ENCODE measurements at regions not wholly inside any gene's neighbourhood (a gene's known extent, or its start where the extent isn't known, plus 50 kb on each side); places are given as distances from the start of the nearest gene placed in this dataset.

DNA sequence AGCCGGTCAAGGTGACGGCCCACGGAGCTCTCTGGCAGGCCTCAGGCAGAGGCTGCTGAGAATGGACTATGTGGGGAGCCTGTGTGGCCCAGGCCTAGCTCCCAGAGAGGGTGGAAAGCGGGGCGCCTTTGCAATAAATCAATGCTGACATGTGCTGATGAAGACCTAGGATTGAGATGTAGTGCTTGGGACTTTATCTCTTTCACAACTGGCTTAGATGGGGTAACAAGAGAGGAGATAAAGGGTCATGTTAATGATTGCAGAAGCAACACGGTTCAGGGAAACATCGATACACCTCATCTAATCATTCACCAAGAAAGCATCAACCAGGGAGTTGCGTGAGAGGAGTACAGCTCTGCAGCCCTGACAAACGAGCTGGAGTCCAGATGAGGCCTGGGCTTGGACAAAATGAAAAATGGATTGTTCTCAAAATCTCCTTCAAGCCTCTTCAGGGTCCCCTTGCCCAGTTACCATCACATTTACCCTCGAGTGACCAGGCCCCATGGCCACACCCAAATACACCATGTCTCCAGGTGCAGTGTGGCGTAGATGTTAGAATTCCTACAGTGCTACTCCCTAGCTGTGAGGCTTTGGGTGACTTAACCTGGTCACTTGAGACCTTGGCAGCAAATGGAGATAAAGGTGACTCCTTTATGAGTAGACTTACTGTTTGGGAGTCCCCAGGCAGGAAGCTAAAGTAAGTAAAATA lies 146.4 kb upstream of the LIPC start:
- no peaks in the 10 kb centered on the region for H3K9me3 ChIP-seq (ENCODE audit: control insufficient read depth, insufficient read depth, low read length)
- no peak for DNase-seq (ENCODE audit: low read depth, low spot score)
- no peaks in the 10 kb centered on the region for H3K27me3 ChIP-seq (ENCODE audit: control insufficient read depth, insufficient read depth, low read length)
- H3K4me1 ChIP-seq (ENCODE audit: control insufficient read depth, insufficient read depth, low read length): no peaks in the 10 kb centered on the region
- no peak overlapping the region for H3K4me3 ChIP-seq (ENCODE audit: low read length)
- no peak overlapping the region for H3K27ac ChIP-seq (ENCODE audit: low read length)
- no peaks in the 10 kb centered on the region for H3K36me3 ChIP-seq (ENCODE audit: control insufficient read depth, insufficient read depth, low read length)
- no CpG with 5 or more reads among the region's 11 CpGs for WGBS (ENCODE audit: insufficient coverage, insufficient read length)

DNA sequence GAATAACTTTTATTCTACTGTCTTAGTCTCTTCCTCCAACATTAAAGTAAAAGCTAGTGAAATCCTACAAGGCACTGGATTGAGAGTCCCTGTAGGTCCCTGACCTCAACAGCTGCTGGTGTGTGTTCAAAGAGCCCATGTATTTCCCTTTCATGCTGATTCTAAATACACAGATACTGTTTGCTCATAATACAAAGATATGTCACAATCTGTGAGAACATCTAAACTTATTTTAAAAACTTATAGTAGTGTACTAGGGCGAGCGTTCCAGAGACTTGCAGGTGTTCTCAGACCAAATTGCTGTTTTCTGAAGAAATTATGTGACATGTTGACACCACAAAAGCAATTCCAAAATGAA lies 145.9 kb upstream of the LIPC start:
- no peaks in the 10 kb centered on the region for H3K4me1 ChIP-seq (ENCODE audit: control insufficient read depth, insufficient read depth, low read length)
- no peak overlapping the region for H3K27ac ChIP-seq (ENCODE audit: low read length)
- no peaks in the 10 kb centered on the region for H3K9me3 ChIP-seq (ENCODE audit: control insufficient read depth, insufficient read depth, low read length)
- WGBS (ENCODE audit: insufficient coverage, insufficient read length): no CpG with 5 or more reads among the region's 2 CpGs
- no peaks in the 10 kb centered on the region for H3K27me3 ChIP-seq (ENCODE audit: control insufficient read depth, insufficient read depth, low read length)
- no peak overlapping the region for H3K4me3 ChIP-seq (ENCODE audit: low read length)
- DNase-seq (ENCODE audit: low read depth, low spot score): no peak
- H3K36me3 ChIP-seq (ENCODE audit: control insufficient read depth, insufficient read depth, low read length): no peaks in the 10 kb centered on the region

DNA sequence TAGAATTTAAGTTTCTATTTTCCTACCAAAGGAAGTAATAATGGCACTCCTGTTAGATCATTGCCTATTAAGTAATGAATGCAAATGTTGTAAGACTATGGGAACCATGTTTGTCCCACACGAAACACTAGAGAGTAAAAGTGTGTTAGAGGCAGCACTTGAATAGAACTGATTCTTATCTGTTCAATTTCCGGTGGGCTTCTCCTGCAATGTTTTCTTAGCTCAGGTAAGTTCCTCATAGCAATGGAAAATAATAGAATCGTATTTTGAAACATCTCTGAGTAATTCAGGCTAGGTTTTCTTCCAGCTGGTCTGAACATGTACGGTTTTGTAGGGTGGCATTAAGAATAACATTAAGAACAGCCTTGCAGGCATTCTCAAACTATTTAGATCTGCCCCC lies 145.3 kb upstream of the LIPC start:
- no peak for DNase-seq (ENCODE audit: low read depth, low spot score)
- Histone ChIP-seq H3K27ac (ENCODE audit: low read length) (no peak overlapping the region), H3K36me3 (ENCODE audit: control insufficient read depth, insufficient read depth, low read length) (no peaks in the 10 kb centered on the region), H3K4me3 (ENCODE audit: low read length) (no peak overlapping the region), H3K4me1 (ENCODE audit: control insufficient read depth, insufficient read depth, low read length) (no peaks in the 10 kb centered on the region), H3K27me3 (ENCODE audit: control insufficient read depth, insufficient read depth, low read length) (no peaks in the 10 kb centered on the region), H3K9me3 (ENCODE audit: control insufficient read depth, insufficient read depth, low read length) (no peaks in the 10 kb centered on the region)
- WGBS (ENCODE audit: insufficient coverage, insufficient read length): no CpG with 5 or more reads among the region's 4 CpGs

DNA sequence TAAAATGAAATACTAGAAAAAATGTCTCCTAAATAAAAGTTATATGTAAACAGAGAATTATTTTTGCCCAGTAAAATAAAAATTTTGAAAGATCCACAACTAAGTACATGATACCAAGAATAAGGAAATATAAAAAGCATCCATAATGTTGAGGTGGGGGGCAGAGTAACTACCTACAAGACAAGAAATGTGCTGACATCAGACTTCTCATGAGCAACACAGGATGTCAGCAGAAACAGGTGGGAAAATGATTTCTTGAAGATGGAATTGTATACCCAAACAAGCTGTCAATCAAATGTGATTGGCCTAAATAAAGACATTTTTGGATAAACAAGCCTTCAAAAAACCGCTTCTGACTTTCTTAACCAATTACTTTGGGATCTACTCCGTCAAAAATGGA lies 143.9 kb upstream of the LIPC start:
- WGBS (ENCODE audit: insufficient coverage, insufficient read length): no CpG with 5 or more reads among the region's 2 CpGs
- Histone ChIP-seq H3K27me3 (ENCODE audit: control insufficient read depth, insufficient read depth, low read length) (no peaks in the 10 kb centered on the region), H3K36me3 (ENCODE audit: control insufficient read depth, insufficient read depth, low read length) (no peaks in the 10 kb centered on the region), H3K9me3 (ENCODE audit: control insufficient read depth, insufficient read depth, low read length) (no peaks in the 10 kb centered on the region), H3K4me1 (ENCODE audit: control insufficient read depth, insufficient read depth, low read length) (no peaks in the 10 kb centered on the region), H3K27ac (ENCODE audit: low read length) (no peak overlapping the region), H3K4me3 (ENCODE audit: low read length) (no peak overlapping the region)
- DNase-seq (ENCODE audit: low read depth, low spot score): no peak

DNA sequence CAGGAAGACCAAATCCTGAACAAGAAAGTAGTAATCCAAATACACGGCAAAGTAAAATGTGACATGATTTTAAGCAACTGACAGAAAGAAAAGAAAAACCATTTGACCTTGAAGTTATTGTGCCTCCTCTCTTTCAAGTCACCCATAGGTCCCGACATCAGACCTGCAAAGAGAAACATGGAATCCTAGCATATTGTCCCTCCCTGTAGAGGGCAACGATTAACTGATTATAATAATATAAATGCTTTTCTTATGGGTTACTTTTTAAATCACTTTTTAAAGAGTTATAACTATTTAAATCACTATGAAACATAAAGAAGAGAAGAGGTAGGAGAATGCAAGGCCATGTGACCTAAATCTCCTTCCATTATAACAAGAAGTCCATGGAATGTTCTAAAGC lies 143.2 kb upstream of the LIPC start:
- H3K4me1 ChIP-seq (ENCODE audit: control insufficient read depth, insufficient read depth, low read length): no peaks in the 10 kb centered on the region
- H3K36me3 ChIP-seq (ENCODE audit: control insufficient read depth, insufficient read depth, low read length): no peaks in the 10 kb centered on the region
- no peak overlapping the region for H3K4me3 ChIP-seq (ENCODE audit: low read length)
- H3K9me3 ChIP-seq (ENCODE audit: control insufficient read depth, insufficient read depth, low read length): no peaks in the 10 kb centered on the region
- WGBS (ENCODE audit: insufficient coverage, insufficient read length): no CpG with 5 or more reads among the region's 3 CpGs
- H3K27ac ChIP-seq (ENCODE audit: low read length): no peak overlapping the region
- DNase-seq (ENCODE audit: low read depth, low spot score): no peak
- H3K27me3 ChIP-seq (ENCODE audit: control insufficient read depth, insufficient read depth, low read length): no peaks in the 10 kb centered on the region

DNA sequence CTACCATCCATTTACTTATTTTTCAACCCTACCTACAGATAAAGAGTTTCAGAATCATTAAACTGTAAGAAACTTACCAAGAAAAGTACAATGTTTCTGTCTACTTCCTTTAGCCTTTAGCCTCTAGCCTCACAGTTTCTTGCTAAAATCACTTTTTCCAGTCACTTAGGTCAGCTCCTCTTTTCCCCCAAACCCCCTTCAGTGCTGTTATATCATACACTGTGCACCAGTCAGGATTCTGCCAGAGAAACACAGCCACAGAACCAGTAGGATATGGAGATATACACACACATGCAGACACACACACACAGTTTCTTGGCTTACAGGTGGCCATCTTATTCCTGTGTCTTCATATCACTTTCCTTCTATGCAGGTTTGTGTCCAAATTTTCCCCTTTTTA lies 139.9 kb upstream of the LIPC start:
- no peaks in the 10 kb centered on the region for H3K27me3 ChIP-seq (ENCODE audit: control insufficient read depth, insufficient read depth, low read length)
- H3K36me3 ChIP-seq (ENCODE audit: control insufficient read depth, insufficient read depth, low read length): no peaks in the 10 kb centered on the region
- peaks cover 2% of the 10 kb centered on the region; the same call in 1 of the 2 replicates for H3K4me1 ChIP-seq (ENCODE audit: control insufficient read depth, insufficient read depth, low read length)
- no peak overlapping the region for H3K27ac ChIP-seq (ENCODE audit: low read length)
- no peaks in the 10 kb centered on the region for H3K9me3 ChIP-seq (ENCODE audit: control insufficient read depth, insufficient read depth, low read length)
- DNase-seq (ENCODE audit: low read depth, low spot score): no peak
- H3K4me3 ChIP-seq (ENCODE audit: low read length): no peak overlapping the region

DNA sequence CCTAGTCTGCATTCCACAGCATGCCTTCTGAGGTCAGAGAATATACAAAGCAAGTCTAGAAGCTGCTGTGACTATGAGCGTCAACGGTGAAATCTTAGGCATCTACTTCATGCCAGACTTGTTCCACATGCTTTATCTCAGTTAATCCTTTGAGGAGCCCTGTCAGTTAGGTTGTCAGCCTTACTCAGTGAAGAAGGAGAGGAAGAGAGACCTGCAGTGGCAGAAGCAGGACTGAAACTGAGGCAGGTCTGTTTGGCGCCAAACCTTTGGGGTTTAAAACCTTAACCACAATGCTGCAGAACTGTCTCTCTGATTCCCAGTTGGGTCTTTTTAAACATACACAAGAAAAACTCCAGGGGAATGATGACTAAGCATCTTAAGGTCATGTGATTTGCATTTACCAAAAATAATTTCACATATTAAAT lies 139.0 kb upstream of the LIPC start:
- Histone ChIP-seq H3K9me3 (ENCODE audit: control insufficient read depth, insufficient read depth, low read length) (no peaks in the 10 kb centered on the region), H3K4me3 (ENCODE audit: low read length) (no peak overlapping the region), H3K27me3 (ENCODE audit: control insufficient read depth, insufficient read depth, low read length) (no peaks in the 10 kb centered on the region), H3K4me1 (ENCODE audit: control insufficient read depth, insufficient read depth, low read length) (peaks cover 4% of the 10 kb centered on the region; the same call in 1 of the 2 replicates), H3K36me3 (ENCODE audit: control insufficient read depth, insufficient read depth, low read length) (no peaks in the 10 kb centered on the region), H3K27ac (ENCODE audit: low read length) (no peak overlapping the region)
- WGBS (ENCODE audit: insufficient coverage, insufficient read length): no CpG with 5 or more reads among the region's 3 CpGs
- no peak for DNase-seq (ENCODE audit: low read depth, low spot score)

DNA sequence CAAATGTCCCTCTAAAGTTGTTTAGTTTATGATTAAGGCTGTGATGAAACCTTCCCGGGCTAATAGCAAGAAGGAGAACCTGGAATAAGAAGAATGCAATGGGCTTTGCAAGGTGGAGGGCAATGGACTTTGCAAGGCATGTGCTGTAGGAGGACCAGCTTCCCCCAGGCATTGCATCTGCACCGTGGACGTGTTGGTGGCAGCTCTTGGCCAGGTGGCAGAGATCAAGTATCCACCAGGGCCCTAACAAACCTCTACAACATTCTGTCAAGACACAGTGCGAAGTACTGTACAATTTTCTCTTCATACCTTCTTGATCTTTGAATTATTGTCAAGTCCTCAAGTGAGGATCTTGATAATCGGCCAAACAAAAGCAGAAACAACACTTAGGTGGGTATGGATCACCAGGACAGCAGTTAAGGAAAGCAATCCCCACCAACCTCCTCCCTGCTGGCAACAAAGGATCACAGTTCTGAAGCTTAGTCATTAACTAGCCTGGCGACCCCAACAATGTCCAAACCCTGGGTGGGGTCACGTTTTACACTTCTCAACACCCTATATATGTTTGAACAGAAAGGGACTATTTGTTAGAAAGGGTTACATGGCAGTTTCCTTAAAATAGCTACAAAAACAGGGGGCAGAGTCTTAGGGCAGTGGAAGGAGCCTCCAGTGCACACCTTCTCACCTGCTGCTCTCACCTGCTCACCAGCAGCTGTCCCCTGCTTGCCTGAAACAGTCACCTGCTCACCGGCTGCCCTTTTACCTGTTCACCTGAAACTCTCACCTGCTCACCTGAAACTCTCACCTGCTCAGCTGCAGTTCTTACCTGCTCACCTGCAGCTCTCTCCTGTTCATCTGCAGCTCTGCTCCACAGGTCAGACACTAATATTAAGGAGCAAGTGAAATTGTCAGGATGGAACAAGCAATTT lies 137.9 kb upstream of the LIPC start:
- no peak overlapping the region for H3K27ac ChIP-seq (ENCODE audit: low read length)
- no peak overlapping the region for H3K4me3 ChIP-seq (ENCODE audit: low read length)
- no peak for DNase-seq (ENCODE audit: low read depth, low spot score)
- H3K9me3 ChIP-seq (ENCODE audit: control insufficient read depth, insufficient read depth, low read length): no peaks in the 10 kb centered on the region
- no CpG with 5 or more reads among the region's 8 CpGs for WGBS (ENCODE audit: insufficient coverage, insufficient read length)
- H3K27me3 ChIP-seq (ENCODE audit: control insufficient read depth, insufficient read depth, low read length): no peaks in the 10 kb centered on the region
- peaks cover 7% of the 10 kb centered on the region; the same call in 1 of the 2 replicates for H3K4me1 ChIP-seq (ENCODE audit: control insufficient read depth, insufficient read depth, low read length)
- H3K36me3 ChIP-seq (ENCODE audit: control insufficient read depth, insufficient read depth, low read length): no peaks in the 10 kb centered on the region

DNA sequence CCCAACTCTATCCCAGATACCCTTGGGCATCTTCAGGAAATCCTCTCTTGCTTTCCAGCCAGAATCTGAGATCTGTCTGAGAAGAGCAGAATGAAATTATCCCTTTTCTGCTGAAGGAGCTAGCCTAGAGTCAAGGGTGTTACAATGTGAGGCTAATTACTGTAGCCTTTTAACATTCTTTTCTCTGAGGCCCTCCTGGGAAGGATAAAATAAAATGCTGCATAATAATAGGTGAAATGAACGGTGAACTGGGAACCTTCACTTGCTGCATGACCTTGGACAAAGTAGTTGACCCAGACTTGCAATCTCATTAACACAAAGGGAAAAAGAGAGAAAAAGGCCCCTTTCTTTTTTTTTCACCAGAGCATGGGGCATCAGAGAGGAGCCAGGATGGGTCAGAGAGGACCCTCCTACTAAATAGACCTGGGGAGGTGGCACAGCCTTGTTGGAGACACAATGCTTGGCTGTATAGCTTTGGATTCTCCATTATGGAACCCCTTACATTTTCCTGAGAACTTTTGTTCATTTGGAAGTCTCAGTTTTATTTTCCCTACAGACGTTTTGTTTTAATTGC lies 137.0 kb upstream of the LIPC start:
- H3K4me1 ChIP-seq (ENCODE audit: control insufficient read depth, insufficient read depth, low read length): peaks cover 7% of the 10 kb centered on the region; the same call in 1 of the 2 replicates
- H3K4me3 ChIP-seq (ENCODE audit: low read length): no peak overlapping the region
- H3K36me3 ChIP-seq (ENCODE audit: control insufficient read depth, insufficient read depth, low read length): no peaks in the 10 kb centered on the region
- no CpG with 5 or more reads among the region's 2 CpGs for WGBS (ENCODE audit: insufficient coverage, insufficient read length)
- no peak overlapping the region for H3K27ac ChIP-seq (ENCODE audit: low read length)
- no peaks in the 10 kb centered on the region for H3K27me3 ChIP-seq (ENCODE audit: control insufficient read depth, insufficient read depth, low read length)
- H3K9me3 ChIP-seq (ENCODE audit: control insufficient read depth, insufficient read depth, low read length): no peaks in the 10 kb centered on the region
- DNase-seq (ENCODE audit: low read depth, low spot score): no peak

DNA sequence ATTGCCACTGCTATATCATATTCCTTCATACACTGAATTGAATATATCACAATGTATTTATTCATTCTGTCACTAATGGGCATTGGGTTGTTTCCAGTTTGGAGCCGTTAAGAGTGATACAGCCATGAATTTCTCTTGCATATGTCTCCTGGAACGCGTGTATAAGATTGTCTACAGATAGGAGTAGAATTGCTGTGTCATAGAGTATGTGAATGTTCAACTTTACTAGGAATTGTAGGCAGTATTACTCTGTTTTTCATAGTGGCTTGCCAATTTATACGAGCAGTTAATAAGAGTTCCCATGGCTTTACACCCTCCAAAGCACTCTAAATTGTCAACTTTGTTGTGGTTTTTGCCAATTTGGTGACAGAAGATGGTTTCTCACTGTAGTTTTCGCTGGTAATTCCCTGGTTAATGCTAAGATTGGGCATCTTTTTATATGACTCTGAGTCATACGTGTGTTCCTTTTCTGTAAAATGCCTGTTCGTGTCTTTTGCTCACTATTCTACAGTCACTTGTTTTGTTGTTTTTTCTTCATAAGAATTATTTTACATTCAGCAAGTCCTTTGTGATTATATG lies 136.1 kb upstream of the LIPC start:
- Histone ChIP-seq H3K4me1 (ENCODE audit: control insufficient read depth, insufficient read depth, low read length) (peaks cover 7% of the 10 kb centered on the region; the same call in 1 of the 2 replicates), H3K9me3 (ENCODE audit: control insufficient read depth, insufficient read depth, low read length) (no peaks in the 10 kb centered on the region), H3K27ac (ENCODE audit: low read length) (no peak overlapping the region), H3K4me3 (ENCODE audit: low read length) (no peak overlapping the region), H3K36me3 (ENCODE audit: control insufficient read depth, insufficient read depth, low read length) (no peaks in the 10 kb centered on the region), H3K27me3 (ENCODE audit: control insufficient read depth, insufficient read depth, low read length) (no peaks in the 10 kb centered on the region)
- WGBS (ENCODE audit: insufficient coverage, insufficient read length): no CpG with 5 or more reads among the region's 7 CpGs
- DNase-seq (ENCODE audit: low read depth, low spot score): no peak
